ENCODE measurements at regions not wholly inside any gene's neighbourhood (a gene's known extent, or its start where the extent isn't known, plus 50 kb on each side); places are given as distances from the start of the nearest gene placed in this dataset.

DNA sequence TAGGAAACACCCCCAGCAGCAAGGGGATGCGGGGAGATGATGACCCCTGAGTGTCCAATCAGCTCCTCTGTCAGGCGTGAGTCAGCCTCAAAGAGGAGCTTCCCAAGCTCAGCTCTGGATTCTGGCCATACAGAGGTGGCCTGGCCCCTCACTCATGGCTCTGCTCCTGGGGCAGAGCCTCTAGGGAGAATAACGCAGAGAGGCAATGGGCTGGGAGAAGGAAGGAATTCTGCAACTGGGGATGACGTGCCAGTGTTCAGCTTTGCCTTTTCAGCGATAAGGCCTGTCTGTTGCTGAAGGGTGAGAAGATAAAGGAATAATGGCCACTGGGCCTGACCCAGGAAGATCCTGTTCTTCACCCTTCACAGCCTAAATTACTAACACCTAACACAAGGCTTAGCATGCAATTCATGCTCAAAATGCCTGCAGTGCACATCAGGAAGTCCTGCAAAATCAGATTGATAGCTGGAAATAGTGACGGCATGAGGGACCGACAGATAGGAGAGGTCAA lies 92.2 kb downstream of the TBX19 start:
- Histone ChIP-seq H3K27me3 (replicated peaks; ENCODE audit: insufficient read depth, low read length) (no peaks in the 10 kb centered on the region), H3K79me2 (ENCODE audit: low read length) (no peaks in the 10 kb centered on the region), H3F3A (ENCODE audit: insufficient read depth, low read length) (no peaks in the 10 kb centered on the region), H3K4me1 (ENCODE audit: low read length) (no peaks in the 10 kb centered on the region), H3K36me3 (replicated peaks; ENCODE audit: insufficient read depth, low read length) (no peaks in the 10 kb centered on the region), H3K27ac (ENCODE audit: low read length) (no peak overlapping the region), H2AFZ (ENCODE audit: low read length) (no peak overlapping the region), H3K9ac (ENCODE audit: low read length) (no peak overlapping the region), H3K4me2 (ENCODE audit: low read depth, low read length) (no peak overlapping the region), H3K4me3 (ENCODE audit: low read length) (no peak overlapping the region), H3K9me2 (replicated peaks; ENCODE audit: insufficient read depth, low read length) (no peaks in the 10 kb centered on the region), H3K9me3 (replicated peaks; ENCODE audit: insufficient read depth, low read length) (no peaks in the 10 kb centered on the region), H4K20me1 (ENCODE audit: insufficient read depth, low read length) (no peaks in the 10 kb centered on the region)
- no peak for DNase-seq
- TF ChIP-seq, protein P1, sequence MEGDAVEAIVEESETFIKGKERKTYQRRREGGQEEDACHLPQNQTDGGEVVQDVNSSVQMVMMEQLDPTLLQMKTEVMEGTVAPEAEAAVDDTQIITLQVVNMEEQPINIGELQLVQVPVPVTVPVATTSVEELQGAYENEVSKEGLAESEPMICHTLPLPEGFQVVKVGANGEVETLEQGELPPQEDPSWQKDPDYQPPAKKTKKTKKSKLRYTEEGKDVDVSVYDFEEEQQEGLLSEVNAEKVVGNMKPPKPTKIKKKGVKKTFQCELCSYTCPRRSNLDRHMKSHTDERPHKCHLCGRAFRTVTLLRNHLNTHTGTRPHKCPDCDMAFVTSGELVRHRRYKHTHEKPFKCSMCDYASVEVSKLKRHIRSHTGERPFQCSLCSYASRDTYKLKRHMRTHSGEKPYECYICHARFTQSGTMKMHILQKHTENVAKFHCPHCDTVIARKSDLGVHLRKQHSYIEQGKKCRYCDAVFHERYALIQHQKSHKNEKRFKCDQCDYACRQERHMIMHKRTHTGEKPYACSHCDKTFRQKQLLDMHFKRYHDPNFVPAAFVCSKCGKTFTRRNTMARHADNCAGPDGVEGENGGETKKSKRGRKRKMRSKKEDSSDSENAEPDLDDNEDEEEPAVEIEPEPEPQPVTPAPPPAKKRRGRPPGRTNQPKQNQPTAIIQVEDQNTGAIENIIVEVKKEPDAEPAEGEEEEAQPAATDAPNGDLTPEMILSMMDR (IDR thresholded peaks at IDR 0.05; ENCODE audit: low read length), result no peak
- TF ChIP-seq EZH2phosphoT487 (IDR thresholded peaks at IDR 0.05; ENCODE audit: low read length) (no peak), EZH2 (optimal IDR thresholded peaks at IDR 0.05; ENCODE audit: low read depth, low read length) (no peak)

DNA sequence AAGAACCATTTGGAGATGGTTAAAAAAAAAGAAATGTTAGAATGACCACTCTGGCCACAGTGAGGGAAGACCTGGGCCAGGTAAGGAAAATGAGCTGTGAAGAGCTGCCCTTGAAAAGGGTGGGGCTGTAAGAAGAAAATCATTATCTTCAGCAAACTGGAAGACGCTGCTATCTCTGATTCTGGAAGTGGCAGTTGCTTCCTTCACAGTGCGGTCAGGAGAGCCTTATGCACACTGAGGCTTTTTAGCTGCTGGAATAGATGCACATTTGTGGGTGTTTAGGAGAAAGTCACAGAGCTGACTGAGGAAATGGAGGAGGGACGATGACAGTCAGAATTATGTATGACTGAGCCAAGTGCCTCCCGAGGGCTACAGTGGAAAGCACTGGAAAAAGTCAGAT lies 91.6 kb downstream of the TBX19 start:
- Histone ChIP-seq H2AFZ (ENCODE audit: low read length) (no peak overlapping the region), H3K27me3 (replicated peaks; ENCODE audit: insufficient read depth, low read length) (no peaks in the 10 kb centered on the region), H3K79me2 (ENCODE audit: low read length) (no peaks in the 10 kb centered on the region), H3K4me1 (ENCODE audit: low read length) (no peaks in the 10 kb centered on the region), H3K27ac (ENCODE audit: low read length) (no peak overlapping the region), H3K9me3 (replicated peaks; ENCODE audit: insufficient read depth, low read length) (no peaks in the 10 kb centered on the region), H3K4me3 (ENCODE audit: low read length) (no peak overlapping the region), H3K36me3 (replicated peaks; ENCODE audit: insufficient read depth, low read length) (no peaks in the 10 kb centered on the region), H3K4me2 (ENCODE audit: low read depth, low read length) (no peak overlapping the region), H3K9me2 (replicated peaks; ENCODE audit: insufficient read depth, low read length) (no peaks in the 10 kb centered on the region), H3K9ac (ENCODE audit: low read length) (no peak overlapping the region), H3F3A (ENCODE audit: insufficient read depth, low read length) (no peaks in the 10 kb centered on the region), H4K20me1 (ENCODE audit: insufficient read depth, low read length) (no peaks in the 10 kb centered on the region)
- TF ChIP-seq EZH2 (optimal IDR thresholded peaks at IDR 0.05; ENCODE audit: low read depth, low read length) (no peak), EZH2phosphoT487 (IDR thresholded peaks at IDR 0.05; ENCODE audit: low read length) (no peak)
- TF ChIP-seq, protein P1 (IDR thresholded peaks at IDR 0.05; ENCODE audit: low read length), result no peak
- no peak for DNase-seq

DNA sequence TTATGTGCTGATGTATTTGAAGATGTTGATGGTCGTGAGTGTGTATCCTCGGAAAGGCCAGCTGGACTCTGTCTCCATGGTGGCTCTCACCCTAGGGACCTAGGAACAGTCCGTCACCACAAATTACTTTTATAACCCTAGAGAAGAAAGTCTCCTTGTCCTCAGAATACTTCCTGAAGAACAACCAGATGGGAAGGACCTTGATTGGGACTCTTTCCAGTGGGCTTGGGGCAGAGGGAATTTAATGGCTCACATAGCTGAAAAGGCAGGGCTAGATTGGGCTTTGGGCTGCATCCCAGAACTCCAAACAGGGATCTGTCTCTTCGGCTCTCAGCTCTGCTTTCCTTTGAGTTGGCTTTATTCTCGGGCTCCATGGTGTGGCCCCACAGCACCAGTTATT lies 90.8 kb downstream of the TBX19 start:
- TF ChIP-seq, protein P1 (IDR thresholded peaks at IDR 0.05; ENCODE audit: low read length), result no peak
- TF ChIP-seq EZH2 (optimal IDR thresholded peaks at IDR 0.05; ENCODE audit: low read depth, low read length), result no peak
- TF ChIP-seq EZH2phosphoT487 (IDR thresholded peaks at IDR 0.05; ENCODE audit: low read length), result no peak
- Histone ChIP-seq H2AFZ (ENCODE audit: low read length) (no peak overlapping the region), H3K4me2 (ENCODE audit: low read depth, low read length) (no peak overlapping the region), H3K27me3 (replicated peaks; ENCODE audit: insufficient read depth, low read length) (no peaks in the 10 kb centered on the region), H3F3A (ENCODE audit: insufficient read depth, low read length) (no peaks in the 10 kb centered on the region), H4K20me1 (ENCODE audit: insufficient read depth, low read length) (no peaks in the 10 kb centered on the region), H3K9me3 (replicated peaks; ENCODE audit: insufficient read depth, low read length) (no peaks in the 10 kb centered on the region), H3K36me3 (replicated peaks; ENCODE audit: insufficient read depth, low read length) (no peaks in the 10 kb centered on the region), H3K4me1 (ENCODE audit: low read length) (no peaks in the 10 kb centered on the region), H3K9ac (ENCODE audit: low read length) (no peak overlapping the region), H3K79me2 (ENCODE audit: low read length) (no peaks in the 10 kb centered on the region), H3K4me3 (ENCODE audit: low read length) (no peak overlapping the region), H3K9me2 (replicated peaks; ENCODE audit: insufficient read depth, low read length) (no peaks in the 10 kb centered on the region), H3K27ac (ENCODE audit: low read length) (no peak overlapping the region)
- DNase-seq, result no peak
